ENCODE measurements at regions not wholly inside any gene's neighbourhood (a gene's known extent, or its start where the extent isn't known, plus 50 kb on each side); places are given as distances from the start of the nearest gene placed in this dataset.

DNA sequence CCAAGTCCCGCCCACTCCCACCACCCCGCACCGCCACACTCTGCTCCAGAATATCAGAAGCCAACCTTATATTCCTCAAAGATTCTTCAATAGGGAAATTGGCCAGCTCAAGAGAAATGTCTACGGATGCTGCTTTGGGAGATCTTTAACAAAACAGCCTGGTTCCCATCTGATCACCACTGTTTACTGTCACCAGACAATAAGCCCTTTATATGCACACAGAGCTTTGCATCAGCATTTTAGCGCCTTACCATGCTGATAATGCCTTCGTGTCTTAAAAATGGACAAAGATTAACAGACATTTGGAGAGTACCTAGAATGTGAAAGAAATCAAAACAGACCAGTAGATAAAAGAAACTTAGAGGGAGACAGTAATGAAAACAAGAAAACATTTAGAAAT lies 141.7 kb upstream of the SYT6 start:
- RAD21 ChIA-PET (ENCODE audit: low non-redundant PET in 1 of 2, low total read pairs in 2 of 2, uncharacterized antibody in 2 of 2, unreplicated experiment in 2 of 2): no interaction called here
- H3K27me3 ChIP-seq (ENCODE audit: insufficient read depth, low read length): peaks cover 14% of the 10 kb centered on the region
- H3K4me1 ChIP-seq (ENCODE audit: control insufficient read depth in 1 of 2, insufficient read depth in 2 of 2, low read length in 2 of 2): no peaks in the 10 kb centered on the region
- no peaks in the 10 kb centered on the region for H3K9me3 ChIP-seq (ENCODE audit: control insufficient read depth in 1 of 2, insufficient read depth in 1 of 2, low read depth in 1 of 2, low read length in 2 of 2)
- H3K79me2 ChIP-seq (ENCODE audit: insufficient read depth, low read length): no peaks in the 10 kb centered on the region
- no peak overlapping the region for H2AFZ ChIP-seq (ENCODE audit: low read depth, low read length, poor library complexity, severe bottlenecking)
- POLR2A ChIA-PET: no interaction called here
- no peaks in the 10 kb centered on the region for H4K20me1 ChIP-seq (ENCODE audit: insufficient read depth)
- no TSS peak for BruUV-seq (replicated peaks)
- intact Hi-C loops (cut with micrococcal nuclease): no loop called here
- no peak for DNase-seq (ENCODE audit: low read depth, low spot score)
- H3K9ac ChIP-seq (ENCODE audit: low read length): no peak overlapping the region
- H3K4me3 ChIP-seq (replicated peaks in 1 of 2; ENCODE audit: low read depth in 1 of 2, low read length in 2 of 2): no peak overlapping the region
- CTCF ChIA-PET: interaction anchor here (2.3 kb wide), 1 partner anchor 13 kb away, joined by 9 read pairs; no protein-coding TSS in a partner anchor
- H3K9me2 ChIP-seq (ENCODE audit: insufficient read depth): no peaks in the 10 kb centered on the region
- no peak overlapping the region for H3K4me2 ChIP-seq (ENCODE audit: low read length)
- no peak overlapping the region for H3K27ac ChIP-seq (ENCODE audit: low read depth, low read length)
- no peaks in the 10 kb centered on the region for H3K36me3 ChIP-seq (ENCODE audit: control insufficient read depth in 1 of 2, insufficient read depth in 2 of 2, low read length in 2 of 2)
- no peak for TF ChIP-seq EZH2 (IDR thresholded peaks at IDR 0.05)
- no peak for TF ChIP-seq EGR1 (IDR thresholded peaks at IDR 0.05; ENCODE audit: low read depth)
- no peak for TF ChIP-seq JUND (IDR thresholded peaks at IDR 0.05)
- TF ChIP-seq ELF1 (IDR thresholded peaks at IDR 0.05; ENCODE audit: borderline replicate concordance, low read depth): no peak
- no peak for TF ChIP-seq SIN3A (IDR thresholded peaks at IDR 0.05; ENCODE audit: low read depth)
- ATAC-seq: no peak

DNA sequence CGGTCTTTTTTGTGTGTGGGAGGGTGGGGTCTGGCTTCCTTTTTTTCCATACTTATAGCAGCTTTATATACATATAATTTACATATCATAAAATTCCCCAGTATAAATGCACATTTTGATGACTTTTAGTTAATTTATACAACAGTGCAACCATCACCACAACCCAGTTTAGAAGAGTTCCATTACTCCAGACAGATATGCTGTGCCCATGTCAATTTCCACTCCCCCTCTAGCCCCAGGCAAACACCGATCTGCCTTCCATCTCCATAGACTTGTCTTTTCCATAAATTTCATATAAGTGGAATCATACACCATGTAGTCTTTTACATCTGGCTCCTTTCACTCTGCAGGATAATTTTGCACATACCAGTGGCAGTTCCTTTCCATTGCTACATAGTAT lies 139.2 kb upstream of the SYT6 start:
- Histone ChIP-seq H3K27ac (ENCODE audit: low read depth, low read length) (no peak overlapping the region), H3K27me3 (ENCODE audit: insufficient read depth, low read length) (0 out of 2 replicates have a peak, but pooled peaks cover under 1% of the 10 kb centered on the region), H3K9me2 (ENCODE audit: insufficient read depth) (no peaks in the 10 kb centered on the region), H3K36me3 (ENCODE audit: control insufficient read depth in 1 of 2, insufficient read depth in 2 of 2, low read length in 2 of 2) (no peaks in the 10 kb centered on the region), H3K4me1 (ENCODE audit: control insufficient read depth in 1 of 2, insufficient read depth in 2 of 2, low read length in 2 of 2) (no peaks in the 10 kb centered on the region), H3K9me3 (ENCODE audit: control insufficient read depth in 1 of 2, insufficient read depth in 1 of 2, low read depth in 1 of 2, low read length in 2 of 2) (no peaks in the 10 kb centered on the region), H3K9ac (ENCODE audit: low read length) (no peak overlapping the region), H3K4me3 (replicated peaks in 1 of 2; ENCODE audit: low read depth in 1 of 2, low read length in 2 of 2) (no peak overlapping the region), H2AFZ (ENCODE audit: low read depth, low read length, poor library complexity, severe bottlenecking) (no peak overlapping the region), H3K4me2 (ENCODE audit: low read length) (no peak overlapping the region), H4K20me1 (ENCODE audit: insufficient read depth) (no peaks in the 10 kb centered on the region), H3K79me2 (ENCODE audit: insufficient read depth, low read length) (no peaks in the 10 kb centered on the region)
- BruUV-seq (replicated peaks): no TSS peak
- ATAC-seq (no peak), DNase-seq (ENCODE audit: low read depth, low spot score) (no peak)
- CTCF ChIA-PET: interaction anchor here (1.6 kb wide), 1 partner anchor 10 kb away, joined by 4 read pairs; no protein-coding TSS in a partner anchor
- POLR2A ChIA-PET: no interaction called here
- intact Hi-C loops (cut with micrococcal nuclease): no loop called here
- RAD21 ChIA-PET (ENCODE audit: low non-redundant PET in 1 of 2, low total read pairs in 2 of 2, uncharacterized antibody in 2 of 2, unreplicated experiment in 2 of 2): no interaction called here
- TF ChIP-seq CEBPB (IDR thresholded peaks at IDR 0.05; ENCODE audit: low read depth): no peak
- TF ChIP-seq, protein P1, sequence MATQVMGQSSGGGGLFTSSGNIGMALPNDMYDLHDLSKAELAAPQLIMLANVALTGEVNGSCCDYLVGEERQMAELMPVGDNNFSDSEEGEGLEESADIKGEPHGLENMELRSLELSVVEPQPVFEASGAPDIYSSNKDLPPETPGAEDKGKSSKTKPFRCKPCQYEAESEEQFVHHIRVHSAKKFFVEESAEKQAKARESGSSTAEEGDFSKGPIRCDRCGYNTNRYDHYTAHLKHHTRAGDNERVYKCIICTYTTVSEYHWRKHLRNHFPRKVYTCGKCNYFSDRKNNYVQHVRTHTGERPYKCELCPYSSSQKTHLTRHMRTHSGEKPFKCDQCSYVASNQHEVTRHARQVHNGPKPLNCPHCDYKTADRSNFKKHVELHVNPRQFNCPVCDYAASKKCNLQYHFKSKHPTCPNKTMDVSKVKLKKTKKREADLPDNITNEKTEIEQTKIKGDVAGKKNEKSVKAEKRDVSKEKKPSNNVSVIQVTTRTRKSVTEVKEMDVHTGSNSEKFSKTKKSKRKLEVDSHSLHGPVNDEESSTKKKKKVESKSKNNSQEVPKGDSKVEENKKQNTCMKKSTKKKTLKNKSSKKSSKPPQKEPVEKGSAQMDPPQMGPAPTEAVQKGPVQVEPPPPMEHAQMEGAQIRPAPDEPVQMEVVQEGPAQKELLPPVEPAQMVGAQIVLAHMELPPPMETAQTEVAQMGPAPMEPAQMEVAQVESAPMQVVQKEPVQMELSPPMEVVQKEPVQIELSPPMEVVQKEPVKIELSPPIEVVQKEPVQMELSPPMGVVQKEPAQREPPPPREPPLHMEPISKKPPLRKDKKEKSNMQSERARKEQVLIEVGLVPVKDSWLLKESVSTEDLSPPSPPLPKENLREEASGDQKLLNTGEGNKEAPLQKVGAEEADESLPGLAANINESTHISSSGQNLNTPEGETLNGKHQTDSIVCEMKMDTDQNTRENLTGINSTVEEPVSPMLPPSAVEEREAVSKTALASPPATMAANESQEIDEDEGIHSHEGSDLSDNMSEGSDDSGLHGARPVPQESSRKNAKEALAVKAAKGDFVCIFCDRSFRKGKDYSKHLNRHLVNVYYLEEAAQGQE (IDR thresholded peaks at IDR 0.05; ENCODE audit: low read depth): no peak
- no peak for TF ChIP-seq EZH2 (IDR thresholded peaks at IDR 0.05)
- TF ChIP-seq FOSL1 (IDR thresholded peaks at IDR 0.05; ENCODE audit: low read depth): no peak
- no peak for TF ChIP-seq POLR2AphosphoS5 (IDR thresholded peaks at IDR 0.05; ENCODE audit: low read depth, low read length)
- TF ChIP-seq, protein P2, sequence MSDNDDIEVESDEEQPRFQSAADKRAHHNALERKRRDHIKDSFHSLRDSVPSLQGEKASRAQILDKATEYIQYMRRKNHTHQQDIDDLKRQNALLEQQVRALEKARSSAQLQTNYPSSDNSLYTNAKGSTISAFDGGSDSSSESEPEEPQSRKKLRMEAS (IDR thresholded peaks at IDR 0.05): no peak
- TF ChIP-seq ZNF274 (IDR thresholded peaks at IDR 0.05; ENCODE audit: low read depth, low read length): no peak
- no peak for TF ChIP-seq JUND (IDR thresholded peaks at IDR 0.05)
- TF ChIP-seq TCF7L2 (IDR thresholded peaks at IDR 0.05; ENCODE audit: borderline replicate concordance, extremely low read depth, insufficient read depth, insufficient read length): no peak
- TF ChIP-seq SRF (IDR thresholded peaks at IDR 0.05; ENCODE audit: low read depth): no peak
- TF ChIP-seq EGR1 (IDR thresholded peaks at IDR 0.05; ENCODE audit: low read depth): no peak
- TF ChIP-seq, protein P3, sequence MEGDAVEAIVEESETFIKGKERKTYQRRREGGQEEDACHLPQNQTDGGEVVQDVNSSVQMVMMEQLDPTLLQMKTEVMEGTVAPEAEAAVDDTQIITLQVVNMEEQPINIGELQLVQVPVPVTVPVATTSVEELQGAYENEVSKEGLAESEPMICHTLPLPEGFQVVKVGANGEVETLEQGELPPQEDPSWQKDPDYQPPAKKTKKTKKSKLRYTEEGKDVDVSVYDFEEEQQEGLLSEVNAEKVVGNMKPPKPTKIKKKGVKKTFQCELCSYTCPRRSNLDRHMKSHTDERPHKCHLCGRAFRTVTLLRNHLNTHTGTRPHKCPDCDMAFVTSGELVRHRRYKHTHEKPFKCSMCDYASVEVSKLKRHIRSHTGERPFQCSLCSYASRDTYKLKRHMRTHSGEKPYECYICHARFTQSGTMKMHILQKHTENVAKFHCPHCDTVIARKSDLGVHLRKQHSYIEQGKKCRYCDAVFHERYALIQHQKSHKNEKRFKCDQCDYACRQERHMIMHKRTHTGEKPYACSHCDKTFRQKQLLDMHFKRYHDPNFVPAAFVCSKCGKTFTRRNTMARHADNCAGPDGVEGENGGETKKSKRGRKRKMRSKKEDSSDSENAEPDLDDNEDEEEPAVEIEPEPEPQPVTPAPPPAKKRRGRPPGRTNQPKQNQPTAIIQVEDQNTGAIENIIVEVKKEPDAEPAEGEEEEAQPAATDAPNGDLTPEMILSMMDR (IDR thresholded peaks at IDR 0.05 in 2 of 3, conservative IDR thresholded peaks at IDR 0.05 in 1 of 3; ENCODE audit: borderline replicate concordance in 1 of 3, insufficient read depth in 1 of 3, low read depth in 2 of 3, low read length in 2 of 3): no peak
- TF ChIP-seq CBX3 (IDR thresholded peaks at IDR 0.05; ENCODE audit: low read depth): no peak
- TF ChIP-seq SP1 (IDR thresholded peaks at IDR 0.05; ENCODE audit: low read depth): no peak
- TF ChIP-seq ELF1 (IDR thresholded peaks at IDR 0.05; ENCODE audit: borderline replicate concordance, low read depth): no peak
- TF ChIP-seq YY1 (IDR thresholded peaks at IDR 0.05; ENCODE audit: extremely low read depth, insufficient replicate concordance, low read depth, low read length): no peak
